HG03575 (cell line): ENCODE measurements at regions not wholly inside any gene's neighbourhood (a gene's known extent, or its start where the extent isn't known, plus 50 kb on each side); places are given as distances from the start of the nearest gene placed in this dataset.

Experiments used
- ATAC-seq: cut with Tn5 transposase; IDR thresholded peaks from one replicate; pipeline ENCODE4 v1.9.1; 2021; ENCODE audit not compliant: unreplicated experiment, insufficient number of reproducible peaks, low FRiP score; ENCODE audit errors: extremely low read depth

- ATAC-seq: no peak
Observed at GRCh38 chr22:47394504-47395440, 632.3 kb downstream of the TBC1D22A start.

GRCh38 chr22:47393191-47393590 lies 630.7 kb downstream of the TBC1D22A start:
- no peak for ATAC-seq

GRCh38 chr22:47392729-47393128 lies 630.3 kb downstream of the TBC1D22A start:
- no peak for ATAC-seq

- ATAC-seq: no peak
Observed at GRCh38 chr22:47392054-47392347, 629.6 kb downstream of the TBC1D22A start.

- no peak for ATAC-seq
Observed at GRCh38 chr22:47391169-47392053, 629.0 kb downstream of the TBC1D22A start.

- ATAC-seq: no peak
Observed at GRCh38 chr22:47390026-47390970, 627.8 kb downstream of the TBC1D22A start.

- ATAC-seq: no peak
Observed at GRCh38 chr22:47389201-47389600, 626.8 kb downstream of the TBC1D22A start.

GRCh38 chr22:47388778-47389177 lies 626.3 kb downstream of the TBC1D22A start:
- ATAC-seq: no peak

- no peak for ATAC-seq
Observed at GRCh38 chr22:47388331-47388730, 625.9 kb downstream of the TBC1D22A start.

- no peak for ATAC-seq
Observed at GRCh38 chr22:47386812-47387510, 624.5 kb downstream of the TBC1D22A start.

- no peak for ATAC-seq
Observed at GRCh38 chr22:47384977-47385376, 622.5 kb downstream of the TBC1D22A start.

- no peak for ATAC-seq
Observed at GRCh38 chr22:47382164-47382890, 619.9 kb downstream of the TBC1D22A start.

GRCh38 chr22:47381240-47381639 lies 618.8 kb downstream of the TBC1D22A start:
- ATAC-seq: no peak

GRCh38 chr22:47380692-47381091 lies 618.2 kb downstream of the TBC1D22A start:
- ATAC-seq: no peak

- no peak for ATAC-seq
Observed at GRCh38 chr22:47379037-47379436, 616.6 kb downstream of the TBC1D22A start.

GRCh38 chr22:47377926-47378560 lies 615.6 kb downstream of the TBC1D22A start:
- ATAC-seq: no peak

GRCh38 chr22:47376901-47377505 lies 614.6 kb downstream of the TBC1D22A start:
- no peak for ATAC-seq
